ENCODE measurements at regions not wholly inside any gene's neighbourhood (a gene's known extent, or its start where the extent isn't known, plus 50 kb on each side); places are given as distances from the start of the nearest gene placed in this dataset.

- TF ChIP-seq CTCF (IDR thresholded peaks at IDR 0.05) (no peak), POLR2A (IDR thresholded peaks at IDR 0.05) (no peak)
Observed at GRCh38 chr12:75623631-75624154, 112.3 kb upstream of the KRR1 start.

All from prostate gland (tissue), 2 donors.